ENCODE measurements at regions not wholly inside any gene's neighbourhood (a gene's known extent, or its start where the extent isn't known, plus 50 kb on each side); places are given as distances from the start of the nearest gene placed in this dataset.
"Not testable (repeated sequence)": the region's sequence is repeated elsewhere in the genome, so short reads cannot be mapped to it uniquely, and the experiment has no call there.

- no peak for DNase-seq
These were observed 118.2 kb downstream of the ZNF22 start for GRCh38 chr10:45118929-45119328.

DNA sequence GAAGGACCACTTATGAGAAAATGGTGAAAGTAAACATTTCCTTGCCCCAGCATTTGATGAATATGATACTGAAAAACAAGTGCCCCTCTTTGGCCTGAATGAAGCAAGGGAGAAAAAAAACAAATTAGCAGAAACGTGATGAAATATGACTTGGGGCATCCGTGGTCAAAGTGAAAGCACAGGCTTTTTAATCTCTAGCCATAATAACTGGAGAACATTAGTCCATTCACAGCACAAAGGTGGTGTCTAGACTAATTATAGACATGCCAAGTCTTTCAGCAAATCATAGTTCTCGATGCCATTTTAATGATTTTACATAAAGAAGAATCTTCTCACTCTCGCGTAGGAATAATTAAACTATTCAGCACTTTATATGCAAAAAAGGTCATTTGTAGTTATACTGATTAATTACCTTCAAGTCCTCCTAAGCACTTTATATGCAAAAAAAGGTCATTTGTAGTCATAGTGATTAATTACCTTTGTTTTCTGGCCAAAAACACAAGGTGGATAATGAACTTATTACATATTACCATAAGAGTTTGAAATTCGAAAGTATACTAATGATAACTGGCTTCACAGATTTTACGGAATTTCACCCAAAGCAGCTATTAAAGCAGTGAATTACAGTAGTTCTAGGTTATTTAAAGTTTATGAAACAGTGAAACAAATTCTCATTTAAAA lies 121.6 kb downstream of the ZNF22 start:
- DNase-seq = not testable (repeated sequence)

DNA sequence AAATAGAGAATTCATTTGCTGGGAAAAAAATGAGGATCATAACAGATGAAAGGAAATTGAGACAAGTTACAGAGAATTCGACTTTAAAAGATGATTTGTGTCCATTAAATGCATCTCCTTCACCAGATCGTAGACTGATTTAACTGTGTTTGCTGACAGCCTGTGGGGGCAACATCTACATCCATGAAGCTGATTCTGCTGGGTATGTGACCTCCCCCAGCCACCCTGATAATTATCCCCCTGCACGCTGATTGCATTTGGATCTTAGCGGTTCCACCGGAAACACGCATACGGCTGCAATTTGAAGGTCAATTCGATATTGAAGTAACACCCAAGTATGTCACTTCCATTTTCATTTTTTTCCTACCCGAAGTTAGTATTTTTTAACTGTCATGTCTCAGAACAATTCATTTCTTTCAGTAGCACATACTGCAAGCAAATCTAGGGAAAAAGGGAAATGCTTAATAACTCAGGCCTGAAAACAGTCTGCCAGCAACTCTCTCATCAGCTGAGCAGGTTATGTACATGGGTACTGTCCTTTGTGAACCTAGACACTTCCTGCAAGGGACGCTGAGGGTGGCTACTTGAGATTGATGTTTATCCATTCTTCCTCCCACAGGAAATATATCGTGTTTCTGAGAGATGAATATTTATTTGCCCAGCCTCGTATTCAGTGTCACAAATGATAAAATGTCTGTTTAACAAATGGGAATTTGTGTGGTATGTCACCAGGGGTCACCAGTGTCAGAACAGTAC lies 134.9 kb downstream of the ZNF22 start:
- DNase-seq = no peak

GRCh38 chr10:45136256-45136655 lies 135.5 kb downstream of the ZNF22 start:
- DNase-seq = no peak

DNA sequence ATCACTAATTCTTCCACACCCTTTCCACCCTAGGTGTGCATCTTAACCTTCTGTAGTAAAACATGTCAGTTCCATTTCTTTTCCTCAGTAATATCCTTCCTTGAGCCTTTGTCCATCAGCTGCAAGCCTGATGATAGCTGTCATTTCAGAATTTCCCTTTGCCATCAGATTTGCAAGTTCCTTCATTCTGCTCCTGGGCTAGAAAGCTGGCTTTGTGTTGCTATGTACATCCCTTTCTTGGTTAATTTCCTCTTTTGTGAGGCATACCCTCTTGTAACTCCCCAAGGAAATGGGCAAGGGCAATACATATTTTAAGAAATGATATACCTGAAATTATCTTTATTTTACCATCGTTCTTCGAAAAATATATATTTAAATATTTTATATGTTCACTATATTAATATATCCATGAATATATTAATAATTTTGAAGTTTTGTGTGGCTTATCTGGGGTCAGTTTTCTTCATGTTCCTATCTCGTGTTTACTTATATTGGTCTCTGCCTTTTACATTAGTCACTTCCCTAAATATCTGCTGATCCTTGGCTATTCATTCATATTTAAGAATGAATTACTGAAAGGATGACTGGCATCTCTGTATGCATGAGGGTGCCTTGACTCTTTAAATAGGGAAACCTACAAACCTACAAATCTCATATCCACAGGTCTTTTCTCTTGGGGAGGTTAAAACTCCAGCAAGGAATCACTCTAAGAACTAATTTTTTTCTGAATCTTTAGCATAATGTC lies 143.8 kb downstream of the ZNF22 start:
- no peak for DNase-seq

GRCh38 chr10:45145143-45145542 lies 144.4 kb downstream of the ZNF22 start:
- DNase-seq = not testable (repeated sequence)

- DNase-seq = no peak
These were observed 146.3 kb downstream of the ZNF22 start for GRCh38 chr10:45147000-45147399.

DNA sequence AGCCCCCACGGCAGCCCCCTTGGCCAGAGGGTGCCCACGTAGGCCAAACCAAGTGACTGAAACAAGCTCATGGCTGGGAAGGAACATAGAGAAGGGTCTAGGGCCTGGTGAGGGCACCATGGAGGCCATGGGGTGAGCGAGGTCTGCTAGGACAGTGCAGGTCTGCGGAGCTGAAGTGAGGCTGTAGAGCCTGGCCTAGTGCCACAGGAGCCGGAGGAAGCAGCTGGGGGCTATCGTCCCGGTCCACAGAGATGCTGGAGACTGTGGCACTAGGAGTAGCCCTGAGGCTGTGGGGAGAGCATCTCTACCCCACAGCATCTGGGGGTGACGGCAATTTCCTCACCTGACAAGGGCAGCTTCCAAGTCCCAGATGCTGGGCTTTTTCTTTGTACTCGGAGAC lies 150.3 kb downstream of the ZNF22 start:
- DNase-seq = no peak

DNA sequence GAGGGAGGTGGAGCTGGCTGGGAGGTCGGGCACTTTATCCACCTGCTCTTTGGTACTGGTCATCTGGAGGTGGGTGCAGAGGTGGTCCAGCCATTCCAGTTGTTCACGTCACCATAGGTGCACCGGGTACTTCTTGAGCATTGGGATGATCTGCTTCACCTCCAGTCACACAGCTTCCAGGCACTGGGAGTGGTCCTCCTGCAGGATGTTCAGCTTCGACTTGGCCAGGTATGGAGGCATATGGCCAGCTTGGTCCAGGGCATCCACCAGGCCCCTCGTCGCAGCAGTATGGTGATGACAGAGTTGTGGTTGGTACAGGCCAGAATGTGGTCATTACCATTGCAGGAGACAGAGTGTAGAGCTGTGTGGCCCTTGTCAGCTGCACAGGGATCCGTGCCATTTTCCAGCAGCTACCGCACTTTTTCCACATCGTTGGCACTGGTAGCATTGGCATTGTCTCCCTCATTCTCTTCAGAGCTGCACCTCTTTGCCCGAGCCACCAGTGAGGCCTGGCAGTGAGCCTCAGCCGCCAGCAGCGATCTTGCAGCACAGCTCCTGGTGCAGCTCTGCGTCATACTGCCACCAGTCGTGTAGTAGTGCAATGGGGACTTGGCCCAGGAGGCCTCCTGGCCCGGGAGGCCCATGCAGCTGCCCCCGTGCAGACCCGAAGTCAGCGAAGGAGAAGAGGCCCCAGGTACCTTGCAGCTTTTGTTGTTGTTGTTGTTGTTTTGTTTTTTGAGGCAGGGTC lies 150.9 kb downstream of the ZNF22 start:
- no peak for DNase-seq

DNA sequence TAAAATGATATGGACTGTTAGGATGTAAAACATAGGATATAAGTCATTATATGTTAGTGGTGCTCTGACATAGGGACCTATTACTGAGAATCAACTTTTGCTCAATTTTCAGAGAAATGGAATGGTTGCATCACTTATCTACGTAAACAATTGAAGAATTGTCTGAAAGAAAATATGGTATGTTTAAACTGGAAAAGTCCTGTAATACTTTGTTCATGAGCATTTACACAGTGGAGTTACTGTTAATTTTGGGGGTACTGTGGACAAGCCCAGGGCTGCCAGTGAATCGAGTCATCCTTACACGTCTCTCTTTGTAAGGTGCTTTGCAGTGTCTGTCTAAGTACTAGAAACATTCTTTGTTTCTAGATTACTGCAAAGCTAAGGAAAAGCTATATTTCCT lies 152.0 kb downstream of the ZNF22 start:
- DNase-seq = no peak

DNA sequence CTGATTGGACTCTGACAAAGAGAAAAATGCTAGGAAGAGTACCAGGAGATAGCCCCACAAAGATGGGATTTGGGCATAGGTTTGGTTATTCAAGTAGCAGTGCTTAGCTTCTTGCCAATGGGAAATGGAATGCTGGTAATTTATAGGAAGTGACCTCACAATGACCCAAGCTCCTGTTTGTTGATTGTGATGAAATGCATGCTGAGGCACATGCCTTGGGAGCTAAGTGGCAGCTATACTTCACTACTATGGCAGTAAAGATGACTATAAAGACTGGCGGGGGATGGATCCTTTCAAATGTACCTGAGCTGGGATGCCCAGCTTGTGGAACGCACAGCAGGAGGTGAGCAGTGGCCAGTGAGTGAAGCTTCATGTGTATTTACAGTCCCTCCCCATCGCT lies 153.8 kb downstream of the ZNF22 start:
- DNase-seq = no peak

DNA sequence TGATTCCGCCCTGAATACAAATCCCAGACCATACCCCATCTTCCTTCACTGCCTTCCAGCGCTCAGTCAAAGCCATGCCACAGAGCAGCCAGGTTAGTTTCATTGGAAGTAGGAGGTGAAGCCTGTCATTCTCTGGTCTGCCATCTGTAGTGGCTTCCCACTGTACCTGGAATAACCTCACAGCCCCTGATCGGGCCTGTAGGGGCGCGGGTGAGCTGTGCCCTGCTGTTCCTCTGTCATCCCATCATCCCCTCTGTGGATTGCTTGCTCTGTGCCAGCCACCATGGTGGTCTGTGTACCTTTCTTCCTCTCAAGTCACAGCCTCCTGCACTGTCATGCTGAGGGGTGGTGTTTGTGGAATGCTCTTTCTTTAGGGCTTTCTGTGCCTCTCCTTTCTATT lies 155.1 kb downstream of the ZNF22 start:
- no peak for DNase-seq

- DNase-seq = no peak
These were observed 155.1 kb downstream of the OR13A1 start for GRCh38 chr10:45160271-45160670.

DNA sequence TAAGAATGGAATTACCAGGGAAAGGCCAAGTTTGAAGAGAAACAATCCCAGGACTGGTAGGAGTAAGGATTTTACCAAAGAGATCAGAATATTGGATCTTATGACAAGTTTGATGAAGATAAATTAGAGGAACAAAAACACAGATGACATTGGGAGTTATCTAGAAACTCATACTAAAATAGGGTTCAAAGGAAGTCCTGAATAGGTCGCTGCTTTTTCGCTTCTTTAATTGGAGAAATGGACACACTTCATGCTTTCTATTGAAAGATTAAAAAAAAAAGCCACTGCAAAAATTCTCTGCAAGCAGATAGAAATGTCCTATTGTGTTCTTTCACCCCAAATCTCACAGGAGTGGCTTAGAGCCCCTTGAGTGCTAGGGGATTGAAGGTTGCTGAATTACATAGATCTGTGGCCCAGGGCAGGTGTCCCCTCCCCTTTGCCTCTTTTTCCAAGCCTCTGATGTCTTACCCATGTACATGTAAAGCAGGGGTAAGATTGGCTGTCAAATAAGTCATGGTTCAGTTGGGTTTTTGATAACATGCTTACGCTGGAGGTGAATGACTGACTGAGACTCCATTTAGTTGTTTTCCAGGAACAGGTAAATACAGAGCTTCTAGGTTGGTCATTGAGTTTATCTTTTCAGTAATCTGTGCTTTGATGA lies 152.0 kb downstream of the OR13A1 start:
- DNase-seq = no peak

DNA sequence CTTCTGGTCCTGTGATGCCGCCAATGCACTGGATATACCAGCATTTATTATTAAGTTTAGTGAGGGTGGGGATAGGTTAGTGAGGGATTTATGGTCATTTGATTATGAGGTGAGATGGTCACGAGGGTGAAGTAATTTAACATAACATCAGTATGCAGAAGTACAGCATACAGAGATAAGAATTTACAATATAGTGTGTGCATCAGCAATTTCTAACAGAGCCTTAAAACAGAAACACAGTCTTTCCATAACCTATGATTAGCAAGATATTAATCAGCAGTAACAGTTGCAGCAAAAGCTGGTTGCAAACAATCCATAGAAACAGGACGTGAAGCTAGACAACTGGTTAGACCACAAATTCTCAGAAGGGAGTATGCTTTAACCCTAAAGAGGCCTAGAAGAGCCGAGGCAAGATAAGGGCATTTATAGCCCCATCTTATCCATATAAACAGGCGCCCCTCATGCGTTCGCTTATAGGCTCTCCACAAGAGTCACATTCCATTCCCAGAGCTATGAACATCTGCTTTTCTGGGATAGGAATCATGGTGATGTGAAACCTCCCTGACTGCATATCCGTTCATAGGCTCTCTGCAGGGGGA lies 139.8 kb downstream of the OR13A1 start:
- not testable (repeated sequence) for DNase-seq

DNA sequence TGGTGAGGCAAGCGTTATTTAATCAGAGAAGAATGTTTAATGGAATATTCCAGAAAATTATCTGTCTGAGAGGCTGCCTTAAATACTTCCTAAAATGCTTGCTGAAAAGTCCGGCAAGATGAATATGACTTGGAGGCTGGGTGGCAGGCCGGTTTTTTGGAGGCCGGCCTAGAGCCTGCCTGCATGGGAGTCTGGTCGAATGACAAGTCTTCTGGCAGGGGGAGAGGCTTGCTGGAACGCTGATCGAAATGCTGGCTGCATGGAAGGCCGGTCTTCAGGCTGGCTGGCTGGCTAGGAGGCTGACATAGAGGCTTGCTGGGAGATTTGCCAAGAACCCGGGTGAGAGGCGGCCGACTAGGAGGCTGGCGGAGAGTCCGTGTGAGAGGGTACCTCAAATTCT lies 135.7 kb downstream of the OR13A1 start:
- no peak for DNase-seq

GRCh38 chr10:45180507-45180906 lies 134.9 kb downstream of the OR13A1 start:
- no peak for DNase-seq

DNA sequence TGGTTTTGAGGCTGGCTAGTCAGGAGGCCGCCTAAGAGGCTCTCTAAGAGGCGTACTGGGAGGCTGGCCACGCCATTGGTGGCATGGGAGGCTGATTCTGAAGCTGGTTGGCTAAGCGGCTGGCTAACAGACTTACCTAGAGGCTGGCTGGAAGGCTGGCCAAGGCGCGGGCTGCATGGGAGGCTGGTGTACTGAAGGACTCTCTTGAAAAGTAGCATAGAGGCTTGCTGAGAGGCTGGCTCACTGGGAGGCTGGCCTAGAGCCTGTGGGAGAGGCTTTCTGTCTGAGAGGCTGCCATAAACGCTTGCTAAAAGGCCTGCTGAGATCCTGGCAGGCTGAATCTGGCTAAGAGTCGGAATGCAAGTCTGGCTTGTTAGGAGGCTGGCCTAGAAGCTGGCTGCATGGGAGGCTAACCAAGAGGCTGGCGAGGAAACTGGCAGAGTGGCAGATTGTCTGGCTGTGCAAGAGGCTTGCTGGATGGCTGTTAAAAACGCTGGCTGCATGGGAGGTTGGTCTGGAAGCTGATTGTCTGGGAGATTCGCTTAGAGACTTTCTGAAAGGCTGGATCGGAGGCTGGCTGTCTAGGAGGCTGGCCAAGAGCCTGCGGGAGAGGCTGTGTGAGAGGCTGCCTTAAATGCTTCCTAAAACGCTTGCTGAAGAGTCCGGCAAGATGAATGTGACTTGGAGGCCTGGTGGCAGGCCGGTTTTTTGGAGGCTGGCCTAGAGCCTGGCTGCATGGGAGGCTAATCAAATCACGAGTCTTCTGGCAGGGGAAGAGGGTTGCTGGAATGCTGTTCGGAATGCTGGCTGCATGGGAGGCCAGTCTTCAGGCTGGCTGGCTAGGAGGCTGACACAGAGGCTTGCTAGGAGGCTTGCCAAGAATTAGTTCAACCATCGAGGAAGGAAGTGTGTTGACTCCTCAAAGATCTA lies 134.2 kb downstream of the OR13A1 start:
- DNase-seq = no peak

GRCh38 chr10:45183174-45183573 lies 132.2 kb downstream of the OR13A1 start:
- no peak for DNase-seq

- DNase-seq = no peak
These were observed 117.5 kb downstream of the OR13A1 start for GRCh38 chr10:45197816-45198485.
